Natural killer cell treated with Interleukin-12 subunit alpha and Interleukin-12 subunit beta and Interleukin-15 and Interleukin-18, amount 100 ng/mL, for 72 hours (primary cell): ENCODE measurements at regions not wholly inside any gene's neighbourhood (a gene's known extent, or its start where the extent isn't known, plus 50 kb on each side); places are given as distances from the start of the nearest gene placed in this dataset.
"Not testable (repeated sequence)": the region's sequence is repeated elsewhere in the genome, so short reads cannot be mapped to it uniquely, and the experiment has no call there.

Experiments
- ATAC-seq, 2 donors: fragments of 150-1000 bp; cut with Tn5 transposase in 1 of 2; sonication (Bioruptor Pico), chemical (Tn5 transposase) in 1 of 2; 2 replicates each; pipeline ENCODE4 v1.10.0; 2021
- DNase-seq: peaks from one replicate; pipeline ENCODE4 v3.0.0; 2022; ENCODE audit warnings: low spot score
- H3K27ac Mint-ChIP-seq, 2 donors: 1 replicate in 1 of 2; 2 replicates in 1 of 2; pipeline ENCODE4 v1.8.0; 2022; ENCODE audit warnings: mixed read lengths in 2 of 2, mild to moderate bottlenecking in 1 of 2, moderate library complexity in 1 of 2
- H3K27me3 Mint-ChIP-seq, 2 donors: 1 replicate in 1 of 2; 2 replicates in 1 of 2; pipeline ENCODE4 v1.8.0; 2022; ENCODE audit warnings: mixed read lengths in 2 of 2
- H3K36me3 Mint-ChIP-seq: one replicate; pipeline ENCODE4 v1.8.0; 2022; ENCODE audit warnings: mixed read lengths
- H3K4me1 Mint-ChIP-seq, 2 donors: 1 replicate in 1 of 2; 2 replicates in 1 of 2; pipeline ENCODE4 v1.8.0; 2022; ENCODE audit warnings: low read depth in 2 of 2, mixed read lengths in 2 of 2, mild to moderate bottlenecking in 1 of 2
- H3K4me3 Mint-ChIP-seq: one replicate; pipeline ENCODE4 v1.8.0; 2022; ENCODE audit warnings: mixed read lengths
- H3K9me3 Mint-ChIP-seq: 2 replicates; pipeline ENCODE4 v1.8.0; 2022; ENCODE audit warnings: mixed read lengths

- Mint-ChIP-seq H3K4me3 (no peak overlapping the region), H3K27ac (no peak overlapping the region), H3K4me1 (no peaks in the 10 kb centered on the region), H3K36me3 (no peaks in the 10 kb centered on the region), H3K27me3 (peaks cover 9 to 32% of the 10 kb centered on the region in 2 donors), H3K9me3 (no peaks in the 10 kb centered on the region)
- no peak for ATAC-seq
- no peak for DNase-seq
These were observed 209.7 kb downstream of the SMAD2 start for GRCh38 chr18:47720741-47721140.

GRCh38 chr18:47719096-47719780, 211.2 kb downstream of the SMAD2 start:
- no peaks in the 10 kb centered on the region for H3K4me1 Mint-ChIP-seq
- ATAC-seq (no peak), DNase-seq (no peak)
- no peaks in the 10 kb centered on the region for H3K36me3 Mint-ChIP-seq
- H3K9me3 Mint-ChIP-seq, result no peaks in the 10 kb centered on the region
- no peak overlapping the region for H3K27ac Mint-ChIP-seq
- peaks cover 14 to 29% of the 10 kb centered on the region in 2 donors for H3K27me3 Mint-ChIP-seq
- H3K4me3 Mint-ChIP-seq, result no peak overlapping the region

GRCh38 chr18:47718646-47719045, 211.8 kb downstream of the SMAD2 start:
- no peak for DNase-seq
- ATAC-seq, result no peak
- no peaks in the 10 kb centered on the region for H3K4me1 Mint-ChIP-seq
- no peak overlapping the region for H3K27ac Mint-ChIP-seq
- H3K36me3 Mint-ChIP-seq, result no peaks in the 10 kb centered on the region
- no peaks in the 10 kb centered on the region for H3K9me3 Mint-ChIP-seq
- no peak overlapping the region for H3K4me3 Mint-ChIP-seq
- H3K27me3 Mint-ChIP-seq, result peaks cover 14 to 25% of the 10 kb centered on the region in 2 donors

GRCh38 chr18:47717257-47717656, 213.2 kb downstream of the SMAD2 start:
- Mint-ChIP-seq H3K9me3 (no peaks in the 10 kb centered on the region), H3K4me1 (no peaks in the 10 kb centered on the region), H3K4me3 (no peak overlapping the region), H3K27ac (no peak overlapping the region), H3K36me3 (no peaks in the 10 kb centered on the region), H3K27me3 (peaks cover 10 to 19% of the 10 kb centered on the region in 2 donors)
- DNase-seq (no peak), ATAC-seq (no peak)

GRCh38 chr18:47716632-47717185, 213.8 kb downstream of the SMAD2 start:
- H3K36me3 Mint-ChIP-seq, result no peaks in the 10 kb centered on the region
- no peaks in the 10 kb centered on the region for H3K9me3 Mint-ChIP-seq
- DNase-seq (no peak), ATAC-seq (no peak)
- no peak overlapping the region for H3K27ac Mint-ChIP-seq
- H3K4me1 Mint-ChIP-seq, result no peaks in the 10 kb centered on the region
- H3K27me3 Mint-ChIP-seq, result peaks cover 10 to 15% of the 10 kb centered on the region in 2 donors
- H3K4me3 Mint-ChIP-seq, result no peak overlapping the region

GRCh38 chr18:47710451-47710850, 220.0 kb downstream of the SMAD2 start:
- no peak overlapping the region for H3K4me3 Mint-ChIP-seq
- DNase-seq (no peak), ATAC-seq (no peak)
- H3K27me3 Mint-ChIP-seq, result peaks cover 8% of the 10 kb centered on the region in 2 donors
- no peaks in the 10 kb centered on the region for H3K36me3 Mint-ChIP-seq
- H3K4me1 Mint-ChIP-seq, result no peaks in the 10 kb centered on the region
- no peak overlapping the region for H3K27ac Mint-ChIP-seq
- H3K9me3 Mint-ChIP-seq, result no peaks in the 10 kb centered on the region

GRCh38 chr18:47709556-47709955, 220.9 kb downstream of the SMAD2 start:
- ATAC-seq, result no peak
- H3K9me3 Mint-ChIP-seq, result no peaks in the 10 kb centered on the region
- no peak for DNase-seq
- H3K36me3 Mint-ChIP-seq, result no peaks in the 10 kb centered on the region
- no peak overlapping the region for H3K27ac Mint-ChIP-seq
- no peak overlapping the region for H3K4me3 Mint-ChIP-seq
- H3K27me3 Mint-ChIP-seq, result peaks cover 5 to 17% of the 10 kb centered on the region in 2 donors
- H3K4me1 Mint-ChIP-seq, result no peaks in the 10 kb centered on the region

- peaks cover 13 to 29% of the 10 kb centered on the region in 2 donors for H3K27me3 Mint-ChIP-seq
- H3K4me3 Mint-ChIP-seq, result no peak overlapping the region
- H3K27ac Mint-ChIP-seq, result no peak overlapping the region
- H3K36me3 Mint-ChIP-seq, result no peaks in the 10 kb centered on the region
- ATAC-seq (no peak), DNase-seq (no peak)
- H3K9me3 Mint-ChIP-seq, result no peaks in the 10 kb centered on the region
- no peaks in the 10 kb centered on the region for H3K4me1 Mint-ChIP-seq
These were observed 222.3 kb downstream of the SMAD2 start for GRCh38 chr18:47708206-47708605.

- H3K27me3 Mint-ChIP-seq, result peaks cover 26 to 59% of the 10 kb centered on the region in 2 donors
- DNase-seq (no peak), ATAC-seq (no peak)
- no peak overlapping the region for H3K27ac Mint-ChIP-seq
- H3K9me3 Mint-ChIP-seq, result no peaks in the 10 kb centered on the region
- no peaks in the 10 kb centered on the region for H3K36me3 Mint-ChIP-seq
- no peak overlapping the region for H3K4me3 Mint-ChIP-seq
- no peaks in the 10 kb centered on the region for H3K4me1 Mint-ChIP-seq
These were observed 229.3 kb downstream of the SMAD2 start for GRCh38 chr18:47701134-47701533.

GRCh38 chr18:47696870-47697269, 233.6 kb downstream of the SMAD2 start:
- ATAC-seq (peak; percentile 31 to 36), DNase-seq (no peak)
- no peaks in the 10 kb centered on the region for H3K36me3 Mint-ChIP-seq
- peaks cover 22 to 45% of the 10 kb centered on the region in 2 donors for H3K27me3 Mint-ChIP-seq
- H3K9me3 Mint-ChIP-seq, result no peaks in the 10 kb centered on the region
- H3K4me1 Mint-ChIP-seq, result no peaks in the 10 kb centered on the region
- no peak overlapping the region for H3K27ac Mint-ChIP-seq
- no peak overlapping the region for H3K4me3 Mint-ChIP-seq

GRCh38 chr18:47691611-47692010, 238.8 kb downstream of the SMAD2 start:
- H3K27me3 Mint-ChIP-seq, result peaks cover 8 to 30% of the 10 kb centered on the region in 2 donors
- H3K4me3 Mint-ChIP-seq, result no peak overlapping the region
- no peaks in the 10 kb centered on the region for H3K9me3 Mint-ChIP-seq
- H3K4me1 Mint-ChIP-seq, result no peaks in the 10 kb centered on the region
- ATAC-seq (no peak), DNase-seq (no peak)
- no peaks in the 10 kb centered on the region for H3K36me3 Mint-ChIP-seq
- no peak overlapping the region for H3K27ac Mint-ChIP-seq

- not testable (repeated sequence) for ATAC-seq, DNase-seq, H3K4me3 Mint-ChIP-seq, H3K36me3 Mint-ChIP-seq, H3K4me1 Mint-ChIP-seq, H3K27ac Mint-ChIP-seq, H3K9me3 Mint-ChIP-seq
- peaks cover 8 to 23% of the 10 kb centered on the region in 2 donors for H3K27me3 Mint-ChIP-seq
These were observed 239.7 kb downstream of the SMAD2 start for GRCh38 chr18:47690778-47691177.

GRCh38 chr18:47689371-47689770, 241.1 kb downstream of the SMAD2 start:
- H3K27me3 Mint-ChIP-seq, result peaks cover 8 to 23% of the 10 kb centered on the region in 2 donors
- no peaks in the 10 kb centered on the region for H3K9me3 Mint-ChIP-seq
- H3K36me3 Mint-ChIP-seq, result no peaks in the 10 kb centered on the region
- DNase-seq (no peak), ATAC-seq (no peak)
- H3K4me1 Mint-ChIP-seq, result no peaks in the 10 kb centered on the region
- no peak overlapping the region for H3K4me3 Mint-ChIP-seq
- no peak overlapping the region for H3K27ac Mint-ChIP-seq

- Mint-ChIP-seq H3K4me1 (no peaks in the 10 kb centered on the region), H3K27ac (no peak overlapping the region), H3K36me3 (no peaks in the 10 kb centered on the region), H3K4me3 (no peak overlapping the region), H3K9me3 (no peaks in the 10 kb centered on the region), H3K27me3 (peaks cover 5 to 10% of the 10 kb centered on the region in 2 donors)
- DNase-seq (no peak), ATAC-seq (no peak)
These were observed 243.7 kb downstream of the SMAD2 start for GRCh38 chr18:47686806-47687205.

GRCh38 chr18:47683774-47684173, 246.7 kb downstream of the SMAD2 start:
- Mint-ChIP-seq H3K27ac (no peak overlapping the region), H3K36me3 (no peaks in the 10 kb centered on the region), H3K4me1 (no peaks in the 10 kb centered on the region), H3K9me3 (no peaks in the 10 kb centered on the region), H3K27me3 (peaks cover 5 to 21% of the 10 kb centered on the region in 2 donors), H3K4me3 (no peak overlapping the region)
- no peak for DNase-seq
- ATAC-seq, result no peak
